ENCODE measurements at regions not wholly inside any gene's neighbourhood (a gene's known extent, or its start where the extent isn't known, plus 50 kb on each side); places are given as distances from the start of the nearest gene placed in this dataset.

DNA sequence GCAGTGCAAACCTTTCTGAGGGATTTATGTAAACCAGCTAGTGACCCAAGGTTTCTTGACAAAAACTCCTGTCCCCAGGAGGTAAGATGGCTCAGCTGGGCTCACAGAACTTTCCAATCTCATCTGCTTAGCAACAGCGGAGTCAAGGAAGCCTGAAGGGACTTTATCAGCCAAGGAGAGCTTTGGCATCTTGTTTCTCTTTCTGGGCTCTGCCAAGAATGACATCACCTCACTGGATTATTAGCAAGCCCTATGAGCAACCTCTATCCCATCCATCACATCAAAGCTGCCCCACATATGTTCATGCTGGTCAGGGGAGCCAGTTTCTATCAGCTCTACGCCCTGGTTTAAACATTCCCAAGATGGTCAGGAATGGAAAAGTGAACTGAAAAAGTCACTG lies 461.3 kb downstream of the ENC1 start:
- Mint-ChIP-seq H3K4me1 (peaks cover 0 to 7% (median 5%) of the 10 kb centered on the region in 3 donors), H3K27ac (no peak overlapping the region), H3K27me3 (peaks cover 2 to 8% of the 10 kb centered on the region in 2 donors), H3K36me3 (no peaks in the 10 kb centered on the region), H3K4me3 (no peak overlapping the region), H3K9me3 (no peaks in the 10 kb centered on the region)
- Histone ChIP-seq H3K4me3 (ENCODE audit: control insufficient read depth in 1 of 2, extremely low read depth in 1 of 2, low read length in 1 of 2) (no peak overlapping the region), H3K4me1 (ENCODE audit: control insufficient read depth in 1 of 2, extremely low read depth in 1 of 2, insufficient read depth in 2 of 2, low read length in 2 of 2) (peaks cover 0 to 3% of the 10 kb centered on the region in 2 experiments), H3K27me3 (replicated peaks in 1 of 2; ENCODE audit: control insufficient read depth in 2 of 2, extremely low read depth in 1 of 2, insufficient read depth in 2 of 2, low read length in 1 of 2) (peaks cover 0 to 3% of the 10 kb centered on the region in 2 experiments), H3K9me3 (no peaks in the 10 kb centered on the region), H3K27ac (ENCODE audit: low read length) (no peak overlapping the region), H3K36me3 (ENCODE audit: control insufficient read depth in 2 of 2, extremely low read depth in 1 of 2, insufficient read depth in 1 of 2, low read length in 1 of 2) (no peaks in the 10 kb centered on the region)
- ChIA-PET POLR2A (no interaction called here), CTCF (no interaction called here)
- no peak for ATAC-seq (replicated peaks in 1 of 4)
- WGBS (ENCODE audit: insufficient coverage) = 80% methylated on average over 1 of the region's 2 CpGs
- DNase-seq = no peak

GRCh38 chr5:74177961-74178360 lies 462.6 kb downstream of the ENC1 start:
- no peaks in the 10 kb centered on the region for H3K9me3 Mint-ChIP-seq
- 74% methylated on average over 2 of the region's 3 CpGs for WGBS (ENCODE audit: insufficient coverage)
- ChIA-PET CTCF (no interaction called here), POLR2A (no interaction called here)
- DNase-seq (no peak), ATAC-seq (replicated peaks in 1 of 4) (no peak)
- H3K36me3 Mint-ChIP-seq = no peaks in the 10 kb centered on the region
- no peak overlapping the region for H3K27ac Mint-ChIP-seq
- no peak overlapping the region for H3K4me3 Mint-ChIP-seq
- H3K9me3 ChIP-seq = no peaks in the 10 kb centered on the region
- H3K4me1 ChIP-seq (ENCODE audit: control insufficient read depth in 1 of 2, extremely low read depth in 1 of 2, insufficient read depth in 2 of 2, low read length in 2 of 2) = peaks cover 0 to 2% of the 10 kb centered on the region in 2 experiments
- H3K4me1 Mint-ChIP-seq = peaks cover 0 to 7% (median 5%) of the 10 kb centered on the region in 3 donors
- no peaks in the 10 kb centered on the region for H3K36me3 ChIP-seq (ENCODE audit: control insufficient read depth in 2 of 2, extremely low read depth in 1 of 2, insufficient read depth in 1 of 2, low read length in 1 of 2)
- peaks cover 0 to 3% of the 10 kb centered on the region in 2 experiments for H3K27me3 ChIP-seq (replicated peaks in 1 of 2; ENCODE audit: control insufficient read depth in 2 of 2, extremely low read depth in 1 of 2, insufficient read depth in 2 of 2, low read length in 1 of 2)
- peaks cover 9 to 17% of the 10 kb centered on the region in 2 donors for H3K27me3 Mint-ChIP-seq
- no peak overlapping the region for H3K4me3 ChIP-seq (ENCODE audit: control insufficient read depth in 1 of 2, extremely low read depth in 1 of 2, low read length in 1 of 2)
- no peak overlapping the region for H3K27ac ChIP-seq (ENCODE audit: low read length)

- Histone ChIP-seq H3K9me3 (no peaks in the 10 kb centered on the region), H3K4me3 (ENCODE audit: control insufficient read depth in 1 of 2, extremely low read depth in 1 of 2, low read length in 1 of 2) (no peak overlapping the region), H3K27ac (ENCODE audit: low read length) (no peak overlapping the region), H3K4me1 (ENCODE audit: control insufficient read depth in 1 of 2, extremely low read depth in 1 of 2, insufficient read depth in 2 of 2, low read length in 2 of 2) (no peaks in the 10 kb centered on the region), H3K36me3 (ENCODE audit: control insufficient read depth in 2 of 2, extremely low read depth in 1 of 2, insufficient read depth in 1 of 2, low read length in 1 of 2) (no peaks in the 10 kb centered on the region), H3K27me3 (replicated peaks in 1 of 2; ENCODE audit: control insufficient read depth in 2 of 2, extremely low read depth in 1 of 2, insufficient read depth in 2 of 2, low read length in 1 of 2) (no peaks in the 10 kb centered on the region)
- ChIA-PET POLR2A (no interaction called here), CTCF (no interaction called here)
- Mint-ChIP-seq H3K4me3 (no peak overlapping the region), H3K4me1 (no peaks in the 10 kb centered on the region), H3K27ac (no peak overlapping the region), H3K36me3 (no peaks in the 10 kb centered on the region), H3K27me3 (peaks cover 8 to 13% of the 10 kb centered on the region in 2 donors), H3K9me3 (no peaks in the 10 kb centered on the region)
- DNase-seq (no peak), ATAC-seq (replicated peaks in 1 of 4) (no peak)
- WGBS (ENCODE audit: insufficient coverage) = no CpG with 5 or more reads among the region's 1 CpG
Observed at GRCh38 chr5:74174366-74174765, 466.2 kb downstream of the ENC1 start.

DNA sequence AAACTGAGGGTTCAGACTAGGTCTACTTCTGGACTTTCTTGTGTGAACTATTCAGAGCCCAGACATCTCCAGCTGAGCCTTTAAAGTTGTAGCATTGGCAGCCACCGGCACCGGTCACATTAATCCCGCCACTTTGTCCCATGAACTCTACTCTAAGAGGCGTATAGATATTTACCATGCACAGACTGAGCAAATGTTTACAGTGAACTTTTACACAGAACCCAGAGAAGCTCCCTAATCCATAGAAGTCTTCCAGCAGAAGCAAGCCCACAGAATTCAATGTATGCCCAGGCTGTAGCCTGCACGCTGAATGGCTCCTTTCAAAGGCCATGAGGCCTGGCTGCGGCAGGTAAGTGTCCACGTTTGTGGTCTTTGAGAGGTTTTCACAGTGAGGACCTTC lies 466.9 kb downstream of the ENC1 start:
- Histone ChIP-seq H3K36me3 (ENCODE audit: control insufficient read depth in 2 of 2, extremely low read depth in 1 of 2, insufficient read depth in 1 of 2, low read length in 1 of 2) (no peaks in the 10 kb centered on the region), H3K4me3 (ENCODE audit: control insufficient read depth in 1 of 2, extremely low read depth in 1 of 2, low read length in 1 of 2) (no peak overlapping the region), H3K27ac (ENCODE audit: low read length) (no peak overlapping the region), H3K27me3 (replicated peaks in 1 of 2; ENCODE audit: control insufficient read depth in 2 of 2, extremely low read depth in 1 of 2, insufficient read depth in 2 of 2, low read length in 1 of 2) (no peaks in the 10 kb centered on the region), H3K9me3 (no peaks in the 10 kb centered on the region), H3K4me1 (ENCODE audit: control insufficient read depth in 1 of 2, extremely low read depth in 1 of 2, insufficient read depth in 2 of 2, low read length in 2 of 2) (no peaks in the 10 kb centered on the region)
- H3K9me3 Mint-ChIP-seq = no peaks in the 10 kb centered on the region
- DNase-seq (no peak), ATAC-seq (replicated peaks in 1 of 4) (no peak)
- 85% methylated on average over 5 of the region's 7 CpGs for WGBS (ENCODE audit: insufficient coverage)
- POLR2A ChIA-PET = interaction anchor here in 1 of 2 donors (0.6 kb wide), 1 partner anchor 122 kb away, joined by 3 read pairs; no protein-coding TSS in a partner anchor
- H3K4me1 Mint-ChIP-seq = no peaks in the 10 kb centered on the region
- CTCF ChIA-PET = interaction anchor here in 1 of 2 donors (0.6 kb wide), 1 partner anchor 523 kb away, joined by 11 read pairs; no protein-coding TSS in a partner anchor
- no peak overlapping the region for H3K27ac Mint-ChIP-seq
- H3K4me3 Mint-ChIP-seq = no peak overlapping the region
- peaks cover 8 to 15% of the 10 kb centered on the region in 2 donors for H3K27me3 Mint-ChIP-seq
- no peaks in the 10 kb centered on the region for H3K36me3 Mint-ChIP-seq

GRCh38 chr5:74173241-74173640 lies 467.3 kb downstream of the ENC1 start:
- H3K9me3 ChIP-seq = no peaks in the 10 kb centered on the region
- peaks cover 8 to 16% of the 10 kb centered on the region in 2 donors for H3K27me3 Mint-ChIP-seq
- no peaks in the 10 kb centered on the region for H3K36me3 ChIP-seq (ENCODE audit: control insufficient read depth in 2 of 2, extremely low read depth in 1 of 2, insufficient read depth in 1 of 2, low read length in 1 of 2)
- POLR2A ChIA-PET = interaction anchor here in 1 of 2 donors (0.6 kb wide), 1 partner anchor 122 kb away, joined by 3 read pairs; no protein-coding TSS in a partner anchor
- H3K27me3 ChIP-seq (replicated peaks in 1 of 2; ENCODE audit: control insufficient read depth in 2 of 2, extremely low read depth in 1 of 2, insufficient read depth in 2 of 2, low read length in 1 of 2) = no peaks in the 10 kb centered on the region
- H3K27ac Mint-ChIP-seq = no peak overlapping the region
- WGBS (ENCODE audit: insufficient coverage) = 74% methylated on average over 5 of the region's 7 CpGs
- H3K27ac ChIP-seq (ENCODE audit: low read length) = no peak overlapping the region
- DNase-seq = no peak
- no peaks in the 10 kb centered on the region for H3K4me1 Mint-ChIP-seq
- H3K4me1 ChIP-seq (ENCODE audit: control insufficient read depth in 1 of 2, extremely low read depth in 1 of 2, insufficient read depth in 2 of 2, low read length in 2 of 2) = no peaks in the 10 kb centered on the region
- no peak for ATAC-seq (replicated peaks in 1 of 4)
- no peak overlapping the region for H3K4me3 ChIP-seq (ENCODE audit: control insufficient read depth in 1 of 2, extremely low read depth in 1 of 2, low read length in 1 of 2)
- no peak overlapping the region for H3K4me3 Mint-ChIP-seq
- no peaks in the 10 kb centered on the region for H3K36me3 Mint-ChIP-seq
- CTCF ChIA-PET = interaction anchor here in 1 of 2 donors (0.6 kb wide), 1 partner anchor 523 kb away, joined by 11 read pairs; no protein-coding TSS in a partner anchor
- H3K9me3 Mint-ChIP-seq = no peaks in the 10 kb centered on the region

- Mint-ChIP-seq H3K36me3 (no peaks in the 10 kb centered on the region), H3K4me1 (no peaks in the 10 kb centered on the region), H3K27ac (no peak overlapping the region), H3K9me3 (no peaks in the 10 kb centered on the region), H3K27me3 (peaks cover 10 to 17% of the 10 kb centered on the region in 2 donors), H3K4me3 (no peak overlapping the region)
- ATAC-seq (replicated peaks in 1 of 4) (no peak), DNase-seq (no peak)
- Histone ChIP-seq H3K36me3 (ENCODE audit: control insufficient read depth in 2 of 2, extremely low read depth in 1 of 2, insufficient read depth in 1 of 2, low read length in 1 of 2) (no peaks in the 10 kb centered on the region), H3K9me3 (no peaks in the 10 kb centered on the region), H3K27ac (ENCODE audit: low read length) (no peak overlapping the region), H3K4me1 (ENCODE audit: control insufficient read depth in 1 of 2, extremely low read depth in 1 of 2, insufficient read depth in 2 of 2, low read length in 2 of 2) (no peaks in the 10 kb centered on the region), H3K4me3 (ENCODE audit: control insufficient read depth in 1 of 2, extremely low read depth in 1 of 2, low read length in 1 of 2) (no peak overlapping the region), H3K27me3 (replicated peaks in 1 of 2; ENCODE audit: control insufficient read depth in 2 of 2, extremely low read depth in 1 of 2, insufficient read depth in 2 of 2, low read length in 1 of 2) (no peaks in the 10 kb centered on the region)
- ChIA-PET POLR2A (no interaction called here), CTCF (no interaction called here)
- WGBS (ENCODE audit: insufficient coverage) = 80% methylated on average over 1 of the region's 2 CpGs
Observed at GRCh38 chr5:74169701-74170100, 470.8 kb downstream of the ENC1 start.

DNA sequence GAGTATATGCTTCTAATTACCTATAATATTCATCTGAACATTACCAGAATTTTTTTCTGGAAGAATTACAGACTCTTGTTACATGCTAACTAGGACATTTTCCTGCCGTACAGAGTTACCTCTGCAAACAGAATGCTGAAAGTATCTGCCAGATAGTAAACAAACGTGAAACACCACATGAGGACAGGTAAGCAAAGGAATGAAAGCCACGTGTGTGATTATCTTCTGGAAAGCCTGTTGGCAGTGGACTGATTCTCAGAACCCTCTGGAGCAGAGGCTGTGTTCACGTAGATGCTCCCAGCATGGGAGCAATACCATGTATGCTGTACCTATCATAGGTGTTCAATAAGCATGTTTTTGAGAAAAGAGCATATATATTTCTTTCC lies 472.6 kb downstream of the ENC1 start:
- ATAC-seq (replicated peaks in 1 of 4) (no peak), DNase-seq (no peak)
- Histone ChIP-seq H3K27me3 (replicated peaks in 1 of 2; ENCODE audit: control insufficient read depth in 2 of 2, extremely low read depth in 1 of 2, insufficient read depth in 2 of 2, low read length in 1 of 2) (no peaks in the 10 kb centered on the region), H3K36me3 (ENCODE audit: control insufficient read depth in 2 of 2, extremely low read depth in 1 of 2, insufficient read depth in 1 of 2, low read length in 1 of 2) (no peaks in the 10 kb centered on the region), H3K4me3 (ENCODE audit: control insufficient read depth in 1 of 2, extremely low read depth in 1 of 2, low read length in 1 of 2) (no peak overlapping the region), H3K4me1 (ENCODE audit: control insufficient read depth in 1 of 2, extremely low read depth in 1 of 2, insufficient read depth in 2 of 2, low read length in 2 of 2) (no peaks in the 10 kb centered on the region), H3K9me3 (no peaks in the 10 kb centered on the region), H3K27ac (ENCODE audit: low read length) (no peak overlapping the region)
- Mint-ChIP-seq H3K9me3 (no peaks in the 10 kb centered on the region), H3K27ac (no peak overlapping the region), H3K27me3 (peaks cover 3 to 7% of the 10 kb centered on the region in 2 donors), H3K4me3 (no peak overlapping the region), H3K4me1 (peaks cover 0 to 2% (median 0%) of the 10 kb centered on the region in 3 donors), H3K36me3 (no peaks in the 10 kb centered on the region)
- ChIA-PET POLR2A (no interaction called here), CTCF (no interaction called here)
- 76% methylated on average over 4 of the region's 4 CpGs for WGBS (ENCODE audit: insufficient coverage)

All from T-cell (primary cell).